ENCODE measurements at regions not wholly inside any gene's neighbourhood (a gene's known extent, or its start where the extent isn't known, plus 50 kb on each side); places are given as distances from the start of the nearest gene placed in this dataset.

DNA sequence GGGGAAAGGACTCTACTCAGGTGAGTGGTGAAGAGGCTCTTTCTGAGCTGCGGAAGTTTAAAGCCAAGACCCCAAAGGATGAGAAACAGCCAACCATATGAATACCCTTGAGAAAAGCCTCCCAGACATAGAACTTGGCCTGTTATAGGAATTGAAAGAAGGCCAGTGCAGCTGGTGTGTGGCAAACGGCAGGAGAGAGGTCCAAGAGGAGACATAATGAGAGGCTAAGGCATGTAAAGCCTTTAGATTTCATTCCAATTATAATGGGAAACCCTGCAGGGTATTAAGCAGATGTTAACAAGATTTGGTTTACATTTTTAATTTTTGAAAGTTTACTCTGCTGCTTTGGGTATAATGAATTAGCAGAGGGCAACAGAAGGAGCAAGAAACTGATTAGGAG, 552.1 kb upstream of the FBXO33 start:
- TF ChIP-seq POLR2A (IDR thresholded peaks at IDR 0.05), result no peak
- TF ChIP-seq, protein P1, sequence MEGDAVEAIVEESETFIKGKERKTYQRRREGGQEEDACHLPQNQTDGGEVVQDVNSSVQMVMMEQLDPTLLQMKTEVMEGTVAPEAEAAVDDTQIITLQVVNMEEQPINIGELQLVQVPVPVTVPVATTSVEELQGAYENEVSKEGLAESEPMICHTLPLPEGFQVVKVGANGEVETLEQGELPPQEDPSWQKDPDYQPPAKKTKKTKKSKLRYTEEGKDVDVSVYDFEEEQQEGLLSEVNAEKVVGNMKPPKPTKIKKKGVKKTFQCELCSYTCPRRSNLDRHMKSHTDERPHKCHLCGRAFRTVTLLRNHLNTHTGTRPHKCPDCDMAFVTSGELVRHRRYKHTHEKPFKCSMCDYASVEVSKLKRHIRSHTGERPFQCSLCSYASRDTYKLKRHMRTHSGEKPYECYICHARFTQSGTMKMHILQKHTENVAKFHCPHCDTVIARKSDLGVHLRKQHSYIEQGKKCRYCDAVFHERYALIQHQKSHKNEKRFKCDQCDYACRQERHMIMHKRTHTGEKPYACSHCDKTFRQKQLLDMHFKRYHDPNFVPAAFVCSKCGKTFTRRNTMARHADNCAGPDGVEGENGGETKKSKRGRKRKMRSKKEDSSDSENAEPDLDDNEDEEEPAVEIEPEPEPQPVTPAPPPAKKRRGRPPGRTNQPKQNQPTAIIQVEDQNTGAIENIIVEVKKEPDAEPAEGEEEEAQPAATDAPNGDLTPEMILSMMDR (IDR thresholded peaks at IDR 0.05), result no peak
